ENCODE measurements at regions not wholly inside any gene's neighbourhood (a gene's known extent, or its start where the extent isn't known, plus 50 kb on each side); places are given as distances from the start of the nearest gene placed in this dataset.

DNA sequence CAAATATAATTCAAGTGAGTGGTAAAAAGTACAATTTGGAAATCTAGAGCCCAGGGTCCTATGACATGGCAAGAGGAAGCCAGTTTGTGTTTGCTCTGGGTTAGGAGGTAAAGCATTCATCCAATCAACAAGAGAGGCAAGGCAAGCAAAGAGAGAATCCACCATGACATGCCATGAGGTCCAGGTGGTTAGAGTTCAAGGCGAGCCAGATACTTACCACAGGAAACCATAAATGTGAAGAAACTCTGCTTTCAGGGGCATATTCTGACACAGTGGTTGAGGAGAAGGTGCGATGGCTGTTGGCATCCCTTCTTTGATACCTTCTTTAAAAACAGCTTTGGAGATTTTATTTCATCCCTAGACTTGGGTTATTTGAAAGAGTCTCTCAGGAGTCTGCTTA is 193.8 kb upstream of the MAN1A1 start:
- no peaks in the 10 kb centered on the region for H3K36me3 Mint-ChIP-seq (ENCODE audit: low read depth)
- H3K27me3 Mint-ChIP-seq: no peaks in the 10 kb centered on the region
- no peak for DNase-seq
- CTCF ChIA-PET: no interaction called here
- H3K9me3 Mint-ChIP-seq (ENCODE audit: low read depth): no peaks in the 10 kb centered on the region
- H3K4me3 Mint-ChIP-seq: no peak overlapping the region
- POLR2A ChIA-PET: no interaction called here
- no peaks in the 10 kb centered on the region for H3K4me1 Mint-ChIP-seq
- H3K27ac Mint-ChIP-seq: no peak overlapping the region
- intact Hi-C loops (cut with DNase I, micrococcal nuclease): no loop called here
- ATAC-seq: no peak

DNA sequence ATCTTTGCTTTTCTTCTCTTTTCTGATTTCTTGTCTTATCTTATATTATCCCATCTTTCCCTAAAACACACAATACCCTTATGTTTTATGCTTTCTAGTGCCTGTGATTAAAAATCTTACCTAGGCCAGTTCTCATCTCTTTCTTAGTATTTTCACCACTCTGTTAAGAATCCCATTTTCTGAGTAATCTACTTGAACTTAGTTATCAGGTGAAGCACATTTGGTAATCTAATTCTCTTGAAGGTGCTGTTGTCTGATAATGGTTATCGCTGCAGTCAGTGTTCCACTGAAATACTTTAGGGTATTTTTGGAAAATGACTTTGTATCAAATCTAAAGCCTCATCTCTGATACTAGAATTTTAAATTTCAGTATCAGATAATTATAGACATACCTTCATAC is 192.5 kb upstream of the MAN1A1 start:
- no peak for ATAC-seq
- Mint-ChIP-seq H3K27me3 (no peaks in the 10 kb centered on the region), H3K4me1 (no peaks in the 10 kb centered on the region), H3K36me3 (ENCODE audit: low read depth) (no peaks in the 10 kb centered on the region), H3K9me3 (ENCODE audit: low read depth) (no peaks in the 10 kb centered on the region), H3K4me3 (no peak overlapping the region), H3K27ac (no peak overlapping the region)
- ChIA-PET CTCF (no interaction called here), POLR2A (no interaction called here)
- no peak for DNase-seq
- intact Hi-C loops (cut with DNase I, micrococcal nuclease): no loop called here

GRCh38 chr6:119541132-119541905 is 191.8 kb upstream of the MAN1A1 start:
- no peak overlapping the region for H3K4me3 Mint-ChIP-seq
- no peaks in the 10 kb centered on the region for H3K4me1 Mint-ChIP-seq
- intact Hi-C loops (cut with DNase I, micrococcal nuclease): no loop called here
- no peaks in the 10 kb centered on the region for H3K27me3 Mint-ChIP-seq
- ChIA-PET CTCF (no interaction called here), POLR2A (no interaction called here)
- no peaks in the 10 kb centered on the region for H3K36me3 Mint-ChIP-seq (ENCODE audit: low read depth)
- DNase-seq (no peak), ATAC-seq (no peak)
- no peak overlapping the region for H3K27ac Mint-ChIP-seq
- H3K9me3 Mint-ChIP-seq (ENCODE audit: low read depth): no peaks in the 10 kb centered on the region

DNA sequence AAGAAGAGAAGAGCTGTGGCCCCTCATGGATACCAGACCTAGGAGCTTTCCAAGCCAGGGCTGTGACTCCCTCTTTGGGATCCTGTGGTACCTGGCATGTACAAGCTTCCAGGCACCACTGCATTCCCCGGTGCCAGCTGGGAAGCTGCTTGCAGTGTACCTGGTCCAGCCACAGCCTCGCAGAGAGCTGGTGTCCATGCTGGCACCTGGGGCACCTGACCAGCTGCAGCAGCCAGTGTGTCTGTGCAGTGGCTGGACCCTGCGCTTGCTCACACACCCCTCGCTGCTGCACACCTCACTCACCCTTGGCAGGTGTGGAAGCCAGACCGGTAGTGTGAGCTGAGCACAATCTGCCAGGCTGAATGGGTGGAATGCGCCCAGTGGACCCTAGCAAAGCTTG is 190.9 kb upstream of the MAN1A1 start:
- no peak for ATAC-seq
- no peak overlapping the region for H3K27ac Mint-ChIP-seq

DNA sequence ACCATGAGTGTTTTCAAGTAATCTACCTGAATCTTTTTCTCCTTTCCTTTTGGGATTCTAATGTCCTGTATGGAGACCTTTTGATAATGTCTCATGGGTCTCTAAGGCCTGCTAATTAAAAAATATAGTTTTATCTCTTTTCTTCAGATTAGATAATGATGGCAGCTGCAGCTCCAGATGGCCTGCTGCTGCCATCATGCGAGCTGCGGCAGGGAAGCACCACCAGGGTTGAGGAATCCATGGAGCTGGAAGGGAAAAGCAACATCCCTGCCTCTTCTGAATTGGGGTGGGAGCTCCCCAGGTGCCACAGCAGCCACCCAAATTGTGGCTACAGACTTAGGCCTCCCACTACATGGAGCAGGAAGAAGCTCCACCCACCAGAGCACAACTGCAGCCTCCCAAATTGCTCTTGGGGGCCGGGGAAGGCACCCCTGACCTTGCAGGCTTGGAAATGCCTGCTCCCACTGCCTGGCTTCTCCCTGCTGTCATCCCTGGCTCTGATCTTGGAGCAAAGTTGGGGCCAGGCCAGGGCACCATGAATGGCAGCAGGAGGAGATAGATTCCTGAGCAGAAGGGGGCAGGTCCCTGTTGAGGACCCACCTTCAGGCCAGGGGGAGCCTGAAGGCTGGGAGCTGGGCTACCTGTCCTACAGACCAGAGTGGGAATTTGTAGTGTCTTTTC is 189.6 kb upstream of the MAN1A1 start:
- POLR2A ChIA-PET: interaction anchor here (0.6 kb wide), 1 partner anchor 130 kb away, joined by 3 read pairs; no protein-coding TSS in a partner anchor
- no peak overlapping the region for H3K27ac Mint-ChIP-seq
- DNase-seq (no peak), ATAC-seq (no peak)
- intact Hi-C loops (cut with DNase I, micrococcal nuclease): no loop called here
- no peaks in the 10 kb centered on the region for H3K36me3 Mint-ChIP-seq (ENCODE audit: low read depth)
- CTCF ChIA-PET: interaction anchor here (0.6 to 1.4 kb wide), 2 partner anchors 26 to 168 kb away, joined by 3 read pairs; no protein-coding TSS in a partner anchor
- no peaks in the 10 kb centered on the region for H3K9me3 Mint-ChIP-seq (ENCODE audit: low read depth)
- no peaks in the 10 kb centered on the region for H3K4me1 Mint-ChIP-seq
- H3K27me3 Mint-ChIP-seq: no peaks in the 10 kb centered on the region
- no peak overlapping the region for H3K4me3 Mint-ChIP-seq

More for the DNA sequence above, 190.9 kb upstream of the MAN1A1 start:
- CTCF ChIA-PET: interaction anchor here (0.7 kb wide), 1 partner anchor 56 kb away, joined by 3 read pairs; no protein-coding TSS in a partner anchor
- H3K4me3 Mint-ChIP-seq: no peak overlapping the region
- H3K9me3 Mint-ChIP-seq (ENCODE audit: low read depth): no peaks in the 10 kb centered on the region
- no peaks in the 10 kb centered on the region for H3K27me3 Mint-ChIP-seq
- POLR2A ChIA-PET: interaction anchor here (0.6 kb wide), 1 partner anchor 351 kb away, joined by 3 read pairs; no protein-coding TSS in a partner anchor
- H3K4me1 Mint-ChIP-seq: no peaks in the 10 kb centered on the region
- no peak for DNase-seq
- H3K36me3 Mint-ChIP-seq (ENCODE audit: low read depth): no peaks in the 10 kb centered on the region
- intact Hi-C loops (cut with DNase I, micrococcal nuclease): no loop called here

DNA sequence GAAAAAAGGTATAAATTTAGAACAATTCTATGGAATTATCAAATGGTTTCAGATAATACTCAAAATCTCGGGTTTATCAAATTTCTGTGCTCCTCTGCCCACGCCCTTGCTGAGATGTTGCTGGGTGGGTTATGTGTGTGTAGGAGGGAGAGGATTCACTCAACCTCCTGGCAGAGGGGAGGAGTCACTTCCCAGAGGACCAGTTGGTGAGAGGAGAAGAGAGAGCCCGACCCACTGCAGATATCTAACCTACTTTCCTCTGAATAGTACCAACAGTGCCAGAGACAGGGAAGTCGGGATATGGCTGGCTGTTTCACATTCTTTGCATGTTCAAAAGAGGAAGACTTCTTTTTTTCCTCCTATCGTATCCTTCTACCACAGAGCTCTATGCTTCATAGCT is 187.1 kb upstream of the MAN1A1 start:
- ChIA-PET CTCF (no interaction called here), POLR2A (no interaction called here)
- Mint-ChIP-seq H3K36me3 (ENCODE audit: low read depth) (no peaks in the 10 kb centered on the region), H3K9me3 (ENCODE audit: low read depth) (no peaks in the 10 kb centered on the region), H3K27me3 (no peaks in the 10 kb centered on the region), H3K4me3 (no peak overlapping the region), H3K27ac (no peak overlapping the region), H3K4me1 (peaks cover 12% of the 10 kb centered on the region)
- intact Hi-C loops (cut with DNase I, micrococcal nuclease): no loop called here
- ATAC-seq: no peak
- no peak for DNase-seq

DNA sequence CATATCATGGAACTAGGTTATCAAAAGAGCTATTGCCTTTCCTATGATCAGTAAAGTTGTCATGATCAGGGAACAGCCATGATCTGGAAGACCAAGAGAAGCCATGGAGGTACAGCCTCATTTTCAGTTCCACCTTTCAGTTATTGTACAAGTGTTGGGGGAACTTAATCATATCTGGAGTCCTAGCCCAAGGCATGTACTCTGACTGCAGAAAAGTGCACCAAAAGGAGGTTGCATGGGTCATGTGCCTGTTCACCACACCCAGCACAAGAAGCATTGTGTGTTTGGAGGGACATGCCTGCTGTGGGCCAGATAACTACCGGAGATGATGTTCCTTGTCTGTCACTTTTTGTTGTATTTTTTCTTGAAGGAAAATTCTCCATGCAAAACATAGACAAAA is 185.8 kb upstream of the MAN1A1 start:
- H3K9me3 Mint-ChIP-seq (ENCODE audit: low read depth): no peaks in the 10 kb centered on the region
- intact Hi-C loops (cut with DNase I, micrococcal nuclease): no loop called here

GRCh38 chr6:119533603-119534279 is 184.2 kb upstream of the MAN1A1 start:
- ChIA-PET POLR2A (no interaction called here), CTCF (interaction anchor here (1.0 to 1.2 kb wide), 2 partner anchors 29 to 182 kb away, joined by 3 to 4 read pairs; no protein-coding TSS in a partner anchor)
- no peak overlapping the region for H3K4me3 Mint-ChIP-seq
- intact Hi-C loops (cut with DNase I, micrococcal nuclease): loop anchor here (1.0 to 2.0 kb wide), 3 partner anchors 183 to 385 kb away; no protein-coding TSS in a partner anchor
- H3K4me1 Mint-ChIP-seq: peaks cover 12% of the 10 kb centered on the region
- no peak overlapping the region for H3K27ac Mint-ChIP-seq
- DNase-seq: peak; percentile 6
- peak; percentile 95 for ATAC-seq
- peaks cover 8% of the 10 kb centered on the region for H3K27me3 Mint-ChIP-seq
- H3K36me3 Mint-ChIP-seq (ENCODE audit: low read depth): no peaks in the 10 kb centered on the region
- H3K9me3 Mint-ChIP-seq (ENCODE audit: low read depth): no peaks in the 10 kb centered on the region

More for the DNA sequence above, 185.8 kb upstream of the MAN1A1 start:
- ATAC-seq (no peak), DNase-seq (no peak)
- CTCF ChIA-PET: interaction anchor here (0.8 to 1.2 kb wide), 2 partner anchors 30 to 48 kb away, joined by 3 read pairs; no protein-coding TSS in a partner anchor
- Mint-ChIP-seq H3K27ac (no peak overlapping the region), H3K4me3 (no peak overlapping the region), H3K4me1 (peaks cover 12% of the 10 kb centered on the region), H3K27me3 (peaks cover 2% of the 10 kb centered on the region), H3K36me3 (ENCODE audit: low read depth) (no peaks in the 10 kb centered on the region)
- POLR2A ChIA-PET: no interaction called here

DNA sequence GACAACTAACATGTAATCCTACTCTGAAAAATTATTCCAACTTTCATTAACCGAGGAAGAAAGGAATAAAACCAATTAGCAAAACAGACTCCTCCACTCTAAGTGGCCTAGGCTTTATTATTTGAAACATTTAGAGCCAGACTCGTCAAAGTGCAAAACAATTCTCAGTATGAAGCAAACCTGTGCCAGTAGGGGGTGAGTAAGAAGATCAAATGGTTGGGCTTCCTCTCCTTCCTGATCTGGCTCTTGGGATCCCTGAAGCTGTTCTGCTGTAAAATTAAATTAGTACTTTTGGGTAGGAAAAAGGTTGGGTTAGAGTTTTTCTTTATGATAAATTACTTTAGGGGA is 177.6 kb upstream of the MAN1A1 start:
- Mint-ChIP-seq H3K9me3 (ENCODE audit: low read depth) (no peaks in the 10 kb centered on the region), H3K36me3 (ENCODE audit: low read depth) (no peaks in the 10 kb centered on the region), H3K27ac (no peak overlapping the region), H3K27me3 (peaks cover 16% of the 10 kb centered on the region), H3K4me1 (no peaks in the 10 kb centered on the region), H3K4me3 (no peak overlapping the region)
- no peak for DNase-seq
- intact Hi-C loops (cut with DNase I, micrococcal nuclease): no loop called here
- ATAC-seq: no peak
- POLR2A ChIA-PET: no interaction called here
- CTCF ChIA-PET: interaction anchor here (0.6 kb wide), 1 partner anchor 786 kb away, joined by 3 read pairs; no protein-coding TSS in a partner anchor

- Mint-ChIP-seq H3K4me3 (no peak overlapping the region), H3K9me3 (ENCODE audit: low read depth) (no peaks in the 10 kb centered on the region), H3K36me3 (ENCODE audit: low read depth) (no peaks in the 10 kb centered on the region), H3K4me1 (no peaks in the 10 kb centered on the region), H3K27ac (no peak overlapping the region), H3K27me3 (peaks cover 16% of the 10 kb centered on the region)
- ChIA-PET POLR2A (no interaction called here), CTCF (no interaction called here)
- ATAC-seq (no peak), DNase-seq (no peak)
- intact Hi-C loops (cut with DNase I, micrococcal nuclease): no loop called here
Measured at GRCh38 chr6:119526561-119527230, 177.1 kb upstream of the MAN1A1 start.

- Mint-ChIP-seq H3K4me3 (no peak overlapping the region), H3K27ac (no peak overlapping the region), H3K36me3 (ENCODE audit: low read depth) (no peaks in the 10 kb centered on the region), H3K9me3 (ENCODE audit: low read depth) (no peaks in the 10 kb centered on the region), H3K27me3 (peaks cover 11% of the 10 kb centered on the region), H3K4me1 (no peaks in the 10 kb centered on the region)
- ChIA-PET CTCF (no interaction called here), POLR2A (no interaction called here)
- DNase-seq (no peak), ATAC-seq (no peak)
- intact Hi-C loops (cut with DNase I, micrococcal nuclease): no loop called here
Measured at GRCh38 chr6:119524410-119524809, 174.8 kb upstream of the MAN1A1 start.
